Lung (tissue), 11 donors: ENCODE measurements at regions not wholly inside any gene's neighbourhood (a gene's known extent, or its start where the extent isn't known, plus 50 kb on each side); places are given as distances from the start of the nearest gene placed in this dataset.
"Not testable (repeated sequence)": the region's sequence is repeated elsewhere in the genome, so short reads cannot be mapped to it uniquely, and the experiment has no call there.

ENCODE experiments used
- ATAC-seq: fragments of 200-7000 bp; cut with Tn5 transposase; one replicate; pipeline ENCODE4 v1.9.1; 2020; ENCODE audit warnings: moderate number of reproducible peaks; ENCODE audit not compliant: insufficient read depth, low FRiP score
- DNase-seq, 3 donors: peaks; one replicate each; pipeline ENCODE4 v3.0.0-alpha.2; 2013 to 2017
- H3K27ac ChIP-seq, 2 donors: one replicate each; pipeline ENCODE4 v1.5.1; 2013; ENCODE audit warnings: mild to moderate bottlenecking in 2 of 2, moderate library complexity in 2 of 2, control low read depth in 1 of 2, inconsistent platforms in 1 of 2, low read depth in 1 of 2, low read length in 1 of 2
- H3K27me3 ChIP-seq, 3 donors: one replicate each; pipeline ENCODE4 v1.5.1; 2013; ENCODE audit warnings: low read length in 2 of 3; ENCODE audit not compliant: control insufficient read depth in 3 of 3, insufficient read depth in 3 of 3
- H3K36me3 ChIP-seq, 4 donors: one replicate each; pipeline ENCODE4 v1.5.1; 2013; ENCODE audit warnings: low read length in 4 of 4, mild to moderate bottlenecking in 1 of 4, moderate library complexity in 1 of 4; ENCODE audit not compliant: control insufficient read depth in 4 of 4, insufficient read depth in 4 of 4
- H3K4me1 ChIP-seq, 5 donors: one replicate each; pipeline ENCODE4 v1.5.1; 2013; ENCODE audit warnings: low read length in 5 of 5, mild to moderate bottlenecking in 2 of 5, moderate library complexity in 1 of 5; ENCODE audit not compliant: control insufficient read depth in 5 of 5, insufficient read depth in 5 of 5
- H3K4me3 ChIP-seq: one replicate; pipeline ENCODE4 v1.5.1; 2013; ENCODE audit warnings: mild to moderate bottlenecking, control low read depth, moderate library complexity
- H3K9ac ChIP-seq, 2 donors: one replicate each; pipeline ENCODE4 v1.5.1; 2013; ENCODE audit warnings: low read length in 2 of 2, control low read depth in 1 of 2; ENCODE audit not compliant: insufficient read depth in 1 of 2
- H3K9me3 ChIP-seq, 4 donors: one replicate each; pipeline ENCODE4 v1.5.1; 2013; ENCODE audit warnings: low read length in 3 of 4, mild to moderate bottlenecking in 1 of 4, moderate library complexity in 1 of 4; ENCODE audit not compliant: control insufficient read depth in 4 of 4, insufficient read depth in 3 of 4
- WGBS, 2 donors: extraction: QIAGEN DNeasy Blood & Tissue Kit; methylation state at CpG; one replicate each; pipeline ENCODE4 v1.1.7; 2013; 5-methylcytosine and 5-hydroxymethylcytosine counted together
- TF ChIP-seq, protein P1 (sequence below): IDR thresholded peaks from 2 replicates; pipeline ENCODE4 v1.5.1; 2012; ENCODE audit warnings: mild to moderate bottlenecking; ENCODE audit errors: control extremely low read depth, extremely low read depth
- donor health status: control.
- donor health status: control.
- donor health status: Bipolar disorder and iron deficiency.
- donor health status: healthy.
- donor health status: DM: yes; HTN: yes; CAD: no.

DNA sequence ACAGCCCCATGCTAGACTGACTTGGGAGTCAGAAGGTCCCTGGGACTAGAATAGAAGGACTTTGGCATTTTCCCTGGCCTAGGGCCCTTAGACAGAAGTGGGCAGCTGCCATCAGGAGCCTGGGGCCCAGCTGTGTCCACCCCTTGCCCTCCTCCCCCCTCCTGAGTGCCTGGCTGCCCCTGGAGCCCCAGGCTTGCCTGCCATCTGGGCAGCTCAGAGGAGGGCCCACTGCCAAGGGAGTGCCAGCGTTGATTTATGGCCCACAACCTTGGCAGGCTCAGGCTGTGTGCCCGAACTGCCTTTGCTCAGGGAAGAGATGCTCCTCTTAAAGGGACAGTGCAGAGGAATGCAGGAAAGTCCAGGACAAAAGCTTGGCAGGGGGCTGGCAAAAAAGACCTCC lies 439.1 kb downstream of the SPATA31A7 start:
- not testable (repeated sequence) for H3K27ac ChIP-seq, H3K9ac ChIP-seq, H3K4me3 ChIP-seq, H3K9me3 ChIP-seq, H3K4me1 ChIP-seq, ATAC-seq, H3K27me3 ChIP-seq, H3K36me3 ChIP-seq, DNase-seq
- no CpG with 5 or more reads among the region's 2 CpGs for WGBS, 2 donors

DNA sequence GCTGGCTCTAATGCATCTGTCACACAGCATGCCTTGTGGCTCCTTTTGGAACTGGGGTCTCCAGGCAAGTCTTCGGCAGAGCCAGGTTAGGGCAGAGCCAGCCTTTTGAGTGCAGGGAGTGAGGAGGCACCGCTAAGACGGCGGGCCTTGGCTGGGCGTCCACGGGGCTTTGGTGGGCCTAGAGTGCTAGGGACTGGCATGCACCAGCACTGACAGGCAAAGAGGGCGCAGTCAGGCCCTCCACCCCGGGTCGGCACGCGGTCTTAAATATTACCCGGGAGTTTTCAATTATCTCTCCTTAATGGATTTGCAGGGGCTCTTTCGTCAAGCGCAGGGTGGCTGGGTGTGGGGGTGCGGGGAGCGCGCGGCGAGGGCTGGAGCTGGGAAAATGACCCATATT lies 444.4 kb downstream of the SPATA31A7 start:
- Histone ChIP-seq H3K27me3 (no peaks in the 10 kb centered on the region), H3K9ac (no peak overlapping the region), H3K9me3 (no peaks in the 10 kb centered on the region), H3K27ac (no peak overlapping the region), H3K36me3 (no peaks in the 10 kb centered on the region), H3K4me1 (no peaks in the 10 kb centered on the region), H3K4me3 (no peak overlapping the region)
- WGBS, 2 donors, result no CpG with 5 or more reads among the region's 19 CpGs
- no peak for DNase-seq
- ATAC-seq, result no peak
- TF ChIP-seq, protein P1, sequence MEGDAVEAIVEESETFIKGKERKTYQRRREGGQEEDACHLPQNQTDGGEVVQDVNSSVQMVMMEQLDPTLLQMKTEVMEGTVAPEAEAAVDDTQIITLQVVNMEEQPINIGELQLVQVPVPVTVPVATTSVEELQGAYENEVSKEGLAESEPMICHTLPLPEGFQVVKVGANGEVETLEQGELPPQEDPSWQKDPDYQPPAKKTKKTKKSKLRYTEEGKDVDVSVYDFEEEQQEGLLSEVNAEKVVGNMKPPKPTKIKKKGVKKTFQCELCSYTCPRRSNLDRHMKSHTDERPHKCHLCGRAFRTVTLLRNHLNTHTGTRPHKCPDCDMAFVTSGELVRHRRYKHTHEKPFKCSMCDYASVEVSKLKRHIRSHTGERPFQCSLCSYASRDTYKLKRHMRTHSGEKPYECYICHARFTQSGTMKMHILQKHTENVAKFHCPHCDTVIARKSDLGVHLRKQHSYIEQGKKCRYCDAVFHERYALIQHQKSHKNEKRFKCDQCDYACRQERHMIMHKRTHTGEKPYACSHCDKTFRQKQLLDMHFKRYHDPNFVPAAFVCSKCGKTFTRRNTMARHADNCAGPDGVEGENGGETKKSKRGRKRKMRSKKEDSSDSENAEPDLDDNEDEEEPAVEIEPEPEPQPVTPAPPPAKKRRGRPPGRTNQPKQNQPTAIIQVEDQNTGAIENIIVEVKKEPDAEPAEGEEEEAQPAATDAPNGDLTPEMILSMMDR, result no peak

- not testable (repeated sequence) for DNase-seq
Observed at GRCh38 chr9:61664232-61664631, 474.4 kb downstream of the SPATA31A7 start.

DNA sequence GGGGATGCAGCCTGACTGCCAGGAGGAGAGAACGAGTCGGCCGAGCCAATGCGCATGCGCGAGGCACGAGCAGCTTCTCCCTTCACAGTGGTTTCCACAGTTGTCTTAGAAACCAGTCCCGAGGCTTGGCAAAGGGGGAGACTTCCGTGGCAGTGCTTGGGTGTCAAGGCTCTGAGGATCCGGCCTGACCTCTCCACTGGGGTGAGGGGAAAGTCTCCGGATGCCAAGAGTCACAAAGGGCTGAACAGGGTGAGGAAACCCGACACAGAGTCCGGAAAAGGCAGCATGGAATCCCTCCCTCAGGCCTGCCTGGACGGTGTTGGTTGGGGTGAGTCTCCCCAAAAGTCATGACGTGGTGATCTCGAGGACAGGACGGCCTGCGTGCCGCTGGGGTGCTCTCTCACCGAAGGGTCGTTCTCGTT lies 475.5 kb downstream of the SPATA31A7 start:
- no peaks in the 10 kb centered on the region for H3K27me3 ChIP-seq
- ATAC-seq, result no peak
- no peak overlapping the region for H3K9ac ChIP-seq
- H3K27ac ChIP-seq, result no peak overlapping the region
- peaks cover 0 to 28% (median 5%) of the 10 kb centered on the region in 4 donors for H3K9me3 ChIP-seq
- WGBS, 2 donors, result 80 to 83% methylated on average over 22 of the region's 22 CpGs
- TF ChIP-seq, protein P1, result no peak
- no peak overlapping the region for H3K4me3 ChIP-seq
- no peak for DNase-seq
- no peaks in the 10 kb centered on the region for H3K36me3 ChIP-seq
- H3K4me1 ChIP-seq, result no peaks in the 10 kb centered on the region

More at GRCh38 chr9:61664232-61664631, 474.4 kb downstream of the SPATA31A7 start:
- H3K9me3 ChIP-seq, result peaks cover 0 to 18% (median 3%) of the 10 kb centered on the region in 4 donors
- ATAC-seq, H3K36me3 ChIP-seq, H3K27ac ChIP-seq, H3K27me3 ChIP-seq, H3K9ac ChIP-seq, H3K4me1 ChIP-seq, H3K4me3 ChIP-seq: not testable (repeated sequence)
- WGBS, 2 donors, result 75 to 76% methylated on average over 5 of the region's 6 CpGs

GRCh38 chr9:61665829-61666228 lies 476.0 kb downstream of the SPATA31A7 start:
- Histone ChIP-seq H3K27ac (no peak overlapping the region), H3K4me1 (no peaks in the 10 kb centered on the region), H3K4me3 (no peak overlapping the region), H3K27me3 (no peaks in the 10 kb centered on the region), H3K9ac (no peak overlapping the region), H3K9me3 (peaks cover 0 to 32% (median 5%) of the 10 kb centered on the region in 4 donors), H3K36me3 (no peaks in the 10 kb centered on the region)
- WGBS, 2 donors, result 82 to 84% methylated on average over 12 of the region's 12 CpGs
- ATAC-seq (no peak), DNase-seq (no peak)
- TF ChIP-seq, protein P1, result no peak
